ENCODE measurements at regions not wholly inside any gene's neighbourhood (a gene's known extent, or its start where the extent isn't known, plus 50 kb on each side); places are given as distances from the start of the nearest gene placed in this dataset.

GRCh38 chr1:60589916-60590315, 492.4 kb upstream of the NFIA start:
- DNase-seq (ENCODE audit: low spot score) = no peak

DNA sequence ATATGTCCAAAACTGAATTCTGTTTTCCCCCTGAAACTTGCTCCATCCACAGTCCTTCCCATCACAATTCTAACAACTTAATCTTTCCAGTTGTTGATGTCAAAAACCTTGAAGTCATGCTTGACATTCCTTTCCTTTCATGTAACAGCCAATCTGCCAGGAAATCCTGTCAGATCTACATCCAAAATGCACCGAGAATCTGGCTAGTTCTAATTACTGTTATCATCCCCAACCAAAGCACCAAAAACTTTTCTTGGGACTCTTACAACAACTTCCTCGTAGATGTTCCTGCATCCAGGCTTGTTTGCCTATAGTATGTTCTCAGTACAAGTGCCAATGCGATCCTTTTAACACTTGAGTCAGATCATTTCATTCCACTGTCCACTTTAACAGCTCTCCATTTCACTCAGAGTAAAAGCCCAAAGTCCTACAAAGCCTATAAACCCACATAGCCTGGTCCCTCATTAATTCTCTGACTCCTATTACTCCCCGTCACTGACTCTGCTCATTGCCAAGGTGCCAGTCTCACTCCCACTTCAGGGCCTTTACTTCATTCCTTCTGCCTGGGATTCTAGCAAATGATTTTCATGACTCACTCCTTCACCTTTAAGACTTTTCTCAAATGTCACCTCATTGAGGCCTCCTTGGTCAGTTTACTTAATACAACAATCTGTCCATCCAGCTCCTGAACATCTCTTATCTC, 493.2 kb upstream of the NFIA start:
- no peak for DNase-seq (ENCODE audit: low spot score)

DNA sequence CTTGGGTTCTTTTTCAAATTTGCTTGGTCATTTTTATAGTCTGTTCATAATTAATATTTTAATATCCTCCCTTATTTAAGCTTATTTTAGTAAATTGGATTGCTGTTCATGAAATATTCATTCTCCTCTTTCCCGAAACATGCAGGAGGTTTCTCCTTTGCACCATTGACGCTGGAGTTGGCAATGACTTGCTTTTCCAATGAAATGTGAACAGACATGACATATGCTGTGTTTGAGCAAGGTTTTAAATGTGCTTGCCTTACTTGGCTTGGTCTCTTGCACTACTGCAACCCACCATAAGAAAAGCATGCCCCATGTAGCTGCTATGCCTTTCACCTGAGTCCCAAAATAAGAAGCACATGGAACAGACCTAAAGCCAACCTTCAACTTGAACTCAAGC, 498.0 kb upstream of the NFIA start:
- no peak for DNase-seq (ENCODE audit: low spot score)

DNA sequence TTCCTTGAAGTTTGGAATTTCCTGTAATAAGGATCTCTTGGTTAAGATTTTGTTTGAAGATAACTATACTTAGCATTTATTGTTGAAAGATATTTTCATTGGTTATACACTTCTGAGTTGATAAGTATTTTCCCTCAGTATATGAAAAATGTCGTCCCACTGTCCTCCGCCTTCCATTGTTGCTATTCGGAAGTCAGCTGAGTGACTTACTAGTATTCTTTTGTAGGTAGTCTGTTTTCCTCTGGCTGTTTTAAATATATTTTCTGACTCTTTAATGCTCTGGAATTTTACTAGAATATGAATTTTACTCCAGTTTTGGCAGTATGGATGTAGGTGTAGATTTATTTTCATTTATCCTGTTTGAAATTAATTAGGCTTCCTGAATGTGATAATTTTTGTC, 498.7 kb upstream of the NFIA start:
- no peak for DNase-seq (ENCODE audit: low spot score)

GRCh38 chr1:60581455-60582220, 500.7 kb upstream of the NFIA start:
- no peak for DNase-seq (ENCODE audit: low spot score)

GRCh38 chr1:60577029-60577428, 503.5 kb upstream of the C1orf87 start:
- DNase-seq (ENCODE audit: low spot score) = no peak

GRCh38 chr1:60575326-60575977, 501.9 kb upstream of the C1orf87 start:
- no peak for DNase-seq (ENCODE audit: low spot score)

DNA sequence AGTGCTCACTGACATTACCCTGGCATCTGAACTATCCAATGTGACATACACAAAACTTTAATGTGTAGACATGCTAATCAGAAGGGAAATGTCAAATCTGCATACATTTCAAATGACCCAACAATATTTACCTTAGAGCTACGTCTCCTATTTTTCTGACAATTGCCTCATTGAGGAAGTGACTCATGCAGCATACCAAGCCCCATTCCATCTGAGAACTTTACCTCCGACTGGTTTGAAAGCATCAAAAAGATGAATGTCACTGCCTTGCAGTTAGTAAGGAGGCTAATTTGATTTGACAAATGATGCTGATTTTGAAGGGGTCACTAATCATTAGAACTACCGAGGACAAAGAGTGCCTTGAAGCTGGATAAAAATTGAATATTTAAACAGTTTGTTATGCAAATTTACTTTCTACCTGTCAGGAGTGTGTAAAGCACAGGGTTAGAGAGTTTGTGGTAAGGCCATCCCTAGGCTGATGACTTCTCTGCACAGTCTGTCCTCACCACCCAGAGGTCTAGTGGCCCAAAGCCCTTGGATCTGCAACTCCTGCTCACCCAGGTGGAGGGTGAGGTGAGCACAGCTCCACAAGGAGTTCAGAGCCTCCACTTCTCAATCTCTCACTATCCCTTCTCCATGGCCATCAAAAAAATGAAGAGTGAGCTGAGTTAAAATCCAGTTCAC, 500.3 kb upstream of the C1orf87 start:
- DNase-seq (ENCODE audit: low spot score) = no peak

GRCh38 chr1:60573121-60573520, 499.6 kb upstream of the C1orf87 start:
- DNase-seq (ENCODE audit: low spot score) = no peak

- DNase-seq (ENCODE audit: low spot score) = no peak
Measured at GRCh38 chr1:60572378-60572777, 498.8 kb upstream of the C1orf87 start.

GRCh38 chr1:60571811-60572210, 498.2 kb upstream of the C1orf87 start:
- no peak for DNase-seq (ENCODE audit: low spot score)

DNA sequence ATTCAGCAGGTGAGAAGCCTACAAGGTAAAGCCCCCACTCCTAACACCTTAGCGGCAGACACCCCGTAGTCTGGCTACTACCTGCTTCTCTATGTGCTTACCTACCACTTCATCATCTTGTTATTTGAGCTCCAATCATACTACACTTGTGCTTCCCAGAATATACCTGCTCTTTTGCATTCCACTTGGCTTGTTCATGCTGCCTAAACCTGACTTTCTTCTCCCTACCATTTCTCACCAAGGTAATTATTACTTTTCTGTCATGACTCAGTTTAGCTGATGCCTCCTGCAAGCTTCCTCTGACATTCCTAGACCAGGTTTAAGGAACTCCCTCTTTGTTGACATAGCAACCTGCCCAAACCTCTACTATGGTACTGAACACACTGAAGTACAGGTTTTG, 495.6 kb upstream of the C1orf87 start:
- no peak for DNase-seq (ENCODE audit: low spot score)

DNA sequence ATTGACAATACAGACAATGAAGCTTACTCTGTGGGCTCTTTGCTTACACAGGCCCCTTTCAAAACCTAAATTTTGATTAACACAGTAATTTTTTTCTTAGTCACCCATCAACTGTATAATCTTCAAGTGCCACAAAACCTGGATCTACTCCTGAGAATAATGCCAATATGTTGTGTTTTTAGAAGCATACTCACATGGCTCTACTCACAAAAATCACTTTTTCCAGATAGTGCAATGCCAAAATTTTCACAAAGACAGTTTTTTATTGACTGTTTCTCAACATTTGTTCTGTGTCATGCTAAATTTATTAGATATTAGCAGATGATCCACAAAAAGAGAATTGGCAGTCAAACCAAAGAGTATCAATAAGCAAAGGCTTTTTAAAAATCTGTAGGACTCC, 493.7 kb upstream of the C1orf87 start:
- DNase-seq (ENCODE audit: low spot score) = no peak

GRCh38 chr1:60564916-60565750, 491.6 kb upstream of the C1orf87 start:
- no peak for DNase-seq (ENCODE audit: low spot score)

DNA sequence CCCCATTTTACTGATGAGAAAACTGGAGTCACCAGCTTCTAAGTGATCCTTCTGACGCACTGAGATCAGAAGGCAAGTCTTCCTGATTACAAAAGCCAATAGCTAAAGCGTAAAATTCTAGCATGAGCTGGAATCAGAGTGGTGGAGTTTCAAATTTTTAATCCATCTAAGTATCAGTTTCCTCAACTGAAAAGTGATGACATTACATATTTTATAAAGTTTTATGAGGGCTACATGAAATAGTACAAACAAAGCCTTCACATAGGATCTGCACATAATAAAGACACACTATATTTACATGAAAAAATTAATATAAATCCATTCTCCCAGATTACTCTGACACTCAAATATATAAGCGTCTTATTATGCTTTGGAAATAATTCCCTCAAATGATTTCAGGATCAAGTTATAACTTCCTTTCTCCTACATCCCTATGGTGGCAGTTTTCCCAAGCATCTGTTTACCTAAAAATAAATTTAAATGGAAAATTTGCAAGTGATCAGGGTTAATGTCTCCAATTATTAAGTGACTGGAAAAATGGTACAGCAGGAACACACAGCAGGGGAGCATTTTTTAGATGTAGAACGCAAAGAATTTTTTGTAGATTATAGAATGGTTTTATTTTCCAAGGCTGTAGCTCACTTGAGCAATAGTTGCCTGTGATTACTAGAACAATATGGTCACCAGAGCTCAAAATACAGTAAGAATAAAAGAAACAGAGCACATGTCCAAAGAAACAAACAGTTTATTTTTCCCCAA, 490.4 kb upstream of the C1orf87 start:
- no peak for DNase-seq (ENCODE audit: low spot score)

- no peak for DNase-seq (ENCODE audit: low spot score)
Measured at GRCh38 chr1:60562740-60563139, 489.2 kb upstream of the C1orf87 start.

GRCh38 chr1:60560701-60561100, 487.1 kb upstream of the C1orf87 start:
- DNase-seq (ENCODE audit: low spot score) = no peak

DNA sequence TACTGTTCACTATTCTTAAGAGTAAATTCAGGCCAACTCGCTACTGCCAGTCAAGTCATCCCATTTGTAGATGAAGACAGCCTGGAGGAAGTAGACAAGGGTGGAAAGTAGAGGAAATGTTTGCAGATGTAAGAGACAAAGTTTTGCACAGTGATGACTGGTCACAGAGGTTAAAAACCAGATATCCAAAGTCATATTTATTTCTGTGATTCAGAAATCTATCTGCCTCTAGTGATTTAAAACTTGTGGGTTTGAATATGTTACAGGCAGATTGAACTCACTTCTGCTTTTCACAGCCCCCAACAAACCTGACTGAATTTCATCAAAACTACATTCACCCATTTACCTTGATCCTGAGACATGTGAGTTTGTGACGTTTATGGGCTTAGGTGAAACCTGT, 484.7 kb upstream of the C1orf87 start:
- no peak for DNase-seq (ENCODE audit: low spot score)

DNA sequence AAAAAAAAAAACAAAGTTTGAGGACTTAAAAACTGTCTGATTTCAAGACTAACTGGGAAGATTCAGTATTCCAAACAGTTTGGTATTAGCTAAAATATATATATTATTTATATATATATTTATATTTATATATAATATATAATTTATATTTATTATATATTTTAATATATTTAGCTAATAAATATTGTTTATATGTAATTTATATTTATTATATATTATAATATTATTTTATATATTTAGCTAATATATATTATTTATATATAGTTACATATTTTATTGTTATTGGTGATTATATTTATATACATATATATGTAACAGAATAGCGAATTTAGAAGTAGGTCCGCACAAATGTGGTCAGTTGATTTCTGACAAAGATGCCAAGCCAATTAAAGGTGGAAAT, 480.2 kb upstream of the C1orf87 start:
- DNase-seq (ENCODE audit: low spot score) = no peak

- no peak for DNase-seq (ENCODE audit: low spot score)
Measured at GRCh38 chr1:60547821-60548220, 474.3 kb upstream of the C1orf87 start.

Data from CD4-positive, alpha-beta T cell treated with Interleukin-6 at 100 ng/mL for 8 hours (primary cell).